ENCODE measurements at regions not wholly inside any gene's neighbourhood (a gene's known extent, or its start where the extent isn't known, plus 50 kb on each side); places are given as distances from the start of the nearest gene placed in this dataset.

- Histone ChIP-seq H3K79me2 (ENCODE audit: insufficient read depth, low read length) (no peaks in the 10 kb centered on the region), H3K27ac (ENCODE audit: low read depth, low read length) (no peak overlapping the region), H3K36me3 (ENCODE audit: control insufficient read depth in 1 of 2, insufficient read depth in 2 of 2, low read length in 2 of 2) (no peaks in the 10 kb centered on the region), H4K20me1 (ENCODE audit: insufficient read depth) (no peaks in the 10 kb centered on the region), H3K4me3 (replicated peaks in 1 of 2; ENCODE audit: low read depth in 1 of 2, low read length in 2 of 2) (no peak overlapping the region), H2AFZ (ENCODE audit: low read depth, low read length, poor library complexity, severe bottlenecking) (no peak overlapping the region), H3K27me3 (ENCODE audit: insufficient read depth, low read length) (peaks cover 63% of the 10 kb centered on the region), H3K9ac (ENCODE audit: low read length) (no peak overlapping the region), H3K9me3 (ENCODE audit: control insufficient read depth in 1 of 2, insufficient read depth in 1 of 2, low read depth in 1 of 2, low read length in 2 of 2) (peaks cover 0 to 1% of the 10 kb centered on the region in 2 experiments; a peak in 1 of 4 replicates), H3K4me1 (ENCODE audit: control insufficient read depth in 1 of 2, insufficient read depth in 2 of 2, low read length in 2 of 2) (no peaks in the 10 kb centered on the region), H3K4me2 (ENCODE audit: low read length) (no peak overlapping the region), H3K9me2 (ENCODE audit: insufficient read depth) (no peaks in the 10 kb centered on the region)
- ATAC-seq (no peak), DNase-seq (ENCODE audit: low read depth, low spot score) (no peak)
- CTCF ChIA-PET: no interaction called here
- RAD21 ChIA-PET (ENCODE audit: low non-redundant PET in 1 of 2, low total read pairs in 2 of 2, uncharacterized antibody in 2 of 2, unreplicated experiment in 2 of 2): no interaction called here
- POLR2A ChIA-PET: no interaction called here
- intact Hi-C loops (cut with micrococcal nuclease): no loop called here
- TF ChIP-seq CBX3 (IDR thresholded peaks at IDR 0.05; ENCODE audit: low read depth) (no peak), ELF1 (IDR thresholded peaks at IDR 0.05; ENCODE audit: borderline replicate concordance, low read depth) (no peak), YY1 (IDR thresholded peaks at IDR 0.05; ENCODE audit: extremely low read depth, insufficient replicate concordance, low read depth, low read length) (no peak), MAX (IDR thresholded peaks at IDR 0.05) (no peak), ZNF274 (IDR thresholded peaks at IDR 0.05; ENCODE audit: low read depth, low read length) (no peak), SP1 (IDR thresholded peaks at IDR 0.05; ENCODE audit: low read depth) (no peak), POLR2AphosphoS5 (IDR thresholded peaks at IDR 0.05; ENCODE audit: low read depth, low read length) (no peak), SIN3A (IDR thresholded peaks at IDR 0.05; ENCODE audit: low read depth) (no peak), ZFX (IDR thresholded peaks at IDR 0.05) (no peak), ATF3 (IDR thresholded peaks at IDR 0.05) (no peak), EGR1 (IDR thresholded peaks at IDR 0.05; ENCODE audit: low read depth) (no peak), EZH2 (IDR thresholded peaks at IDR 0.05) (no peak)
- BruUV-seq (replicated peaks): no TSS peak
Measured at GRCh38 chr1:37319284-37319683, 155.1 kb upstream of the ZC3H12A start.

Data from HCT116 (cell line).